Upper lobe of left lung (tissue), 4 donors: ENCODE measurements at regions not wholly inside any gene's neighbourhood (a gene's known extent, or its start where the extent isn't known, plus 50 kb on each side); places are given as distances from the start of the nearest gene placed in this dataset.

Experiments
- CTCF ChIP-seq, 6 experiments: fragments of 450-650 bp in 4 of 6; fragments of 200-600 bp in 2 of 6; sonication (generic) in 2 of 6; IDR thresholded peaks; one replicate each; pipeline ENCODE4 v1.5.1; 2016 to 2019; ENCODE audit warnings: antibody characterized with exemption in 6 of 6
- POLR2A ChIP-seq, 4 donors: fragments of 450-650 bp; IDR thresholded peaks; one replicate each; pipeline ENCODE4 v1.5.1; 2016 to 2017; ENCODE audit warnings: antibody characterized with exemption in 4 of 4, mild to moderate bottlenecking in 2 of 4

- TF ChIP-seq POLR2A (IDR thresholded peaks at IDR 0.05): no peak
- no peak for TF ChIP-seq CTCF (IDR thresholded peaks at IDR 0.05)
These were observed 402.1 kb upstream of the CNTN6 start for GRCh38 chr3:690770-691169.
